ENCODE measurements at regions not wholly inside any gene's neighbourhood (a gene's known extent, or its start where the extent isn't known, plus 50 kb on each side); places are given as distances from the start of the nearest gene placed in this dataset.
"Not testable (repeated sequence)": the region's sequence is repeated elsewhere in the genome, so short reads cannot be mapped to it uniquely, and the experiment has no call there.

DNA sequence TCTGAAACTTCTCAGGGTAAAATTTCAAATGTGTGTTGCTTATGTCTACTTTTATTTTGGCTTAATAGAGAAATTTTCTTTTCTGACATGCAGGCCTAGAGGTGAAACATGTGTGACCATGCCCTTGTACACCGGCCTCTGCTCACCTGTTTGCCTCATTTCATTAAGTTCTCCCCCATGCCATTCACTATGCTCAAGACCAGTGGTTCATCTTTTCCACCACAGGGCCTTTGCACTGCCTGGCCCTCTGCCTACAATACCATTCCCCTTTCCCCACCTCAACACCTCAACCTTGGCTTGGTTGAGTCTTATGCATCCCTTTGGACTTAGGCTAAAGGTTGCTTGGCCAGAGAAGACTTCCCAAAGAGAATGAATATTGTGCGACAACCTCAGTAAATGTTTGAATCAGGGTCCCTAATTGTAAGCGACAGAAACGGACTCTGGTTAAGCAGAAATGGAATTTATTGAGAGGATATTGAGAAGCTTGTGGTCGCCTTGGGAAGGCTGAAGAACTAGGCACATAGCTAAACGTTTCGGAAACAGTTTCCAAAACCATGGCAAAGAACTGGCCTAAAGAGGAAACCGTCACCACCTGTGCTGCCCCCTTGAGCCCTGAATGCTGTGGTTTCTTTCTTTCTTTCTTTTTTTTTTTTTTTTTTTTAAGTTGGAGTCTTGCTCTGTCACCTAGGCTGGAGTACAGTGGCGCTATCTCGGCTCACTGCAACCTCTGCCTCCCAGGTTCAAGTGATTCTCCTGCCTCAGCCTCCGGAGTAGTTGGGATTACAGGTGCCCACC lies 152.2 kb downstream of the SOX4 start:
- DNase-seq = no peak

DNA sequence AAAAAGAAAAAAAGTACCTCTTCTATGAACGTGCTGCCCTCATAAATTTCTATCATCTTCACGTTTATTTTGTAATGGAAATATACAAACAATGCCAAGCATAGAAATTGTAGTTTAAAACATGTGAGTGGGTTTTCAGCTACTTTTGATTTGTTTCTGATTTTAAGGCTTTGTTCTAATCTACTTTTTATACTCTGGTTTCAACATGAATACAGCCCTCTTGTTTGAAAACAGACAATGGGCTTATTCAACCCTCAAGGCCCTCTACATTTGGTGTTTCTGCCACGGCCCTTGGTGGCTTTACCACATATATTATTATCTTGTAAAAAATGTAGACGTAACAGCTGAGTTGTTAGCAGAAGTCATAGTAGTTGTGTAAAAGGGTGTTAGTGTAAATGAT lies 153.9 kb downstream of the SOX4 start:
- DNase-seq = no peak

DNA sequence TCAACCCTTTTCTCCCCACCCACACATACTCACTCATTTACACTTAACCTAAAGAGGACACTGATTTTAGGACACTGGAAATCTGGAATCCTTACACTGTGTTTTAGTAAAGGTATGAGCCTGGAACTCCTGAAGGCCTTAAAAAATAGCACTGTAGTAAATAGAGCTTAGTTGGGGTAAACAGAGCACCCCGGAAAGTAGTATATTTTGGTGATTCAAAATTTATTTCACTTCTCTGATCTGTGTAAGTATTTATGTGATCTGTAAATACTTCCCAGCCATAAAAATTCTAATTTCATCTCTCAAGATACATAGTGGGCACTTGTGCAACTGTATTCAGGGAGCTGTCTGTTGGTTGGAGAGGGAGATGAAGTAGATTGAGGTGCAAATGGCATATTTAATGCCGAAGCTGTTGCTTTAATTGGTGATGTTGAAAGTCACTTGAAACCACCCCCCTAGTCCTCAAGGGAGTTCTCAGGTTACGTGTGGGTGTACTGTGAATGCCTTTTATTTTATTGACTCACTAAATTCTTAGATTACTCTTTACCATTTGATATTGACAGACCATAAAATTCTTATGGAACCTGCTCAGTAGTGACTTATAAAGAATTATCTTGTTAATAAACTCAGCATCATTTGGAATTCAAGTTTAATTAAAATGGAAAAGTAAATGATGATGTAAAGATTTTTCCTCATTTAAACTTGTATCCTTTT lies 154.9 kb downstream of the SOX4 start:
- DNase-seq = no peak

DNA sequence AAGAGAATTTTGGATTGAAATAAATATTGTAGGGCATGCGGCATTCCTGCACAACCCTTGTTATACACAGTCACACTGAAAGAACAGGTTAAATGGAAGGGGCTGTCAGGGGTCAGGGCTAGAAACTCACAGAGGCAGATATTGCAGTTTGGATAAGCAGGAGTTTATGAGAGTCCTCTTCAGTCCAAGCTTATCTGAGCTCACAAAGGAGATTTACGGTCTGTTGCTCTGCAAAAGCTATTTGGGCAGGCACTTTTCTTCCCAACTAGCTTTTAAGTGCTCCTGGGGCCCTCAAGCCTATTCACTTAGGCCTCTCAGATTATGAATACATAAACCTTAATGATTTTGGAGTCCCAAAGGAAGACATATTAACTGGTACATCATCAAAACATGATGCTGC lies 156.2 kb downstream of the SOX4 start:
- DNase-seq = no peak

DNA sequence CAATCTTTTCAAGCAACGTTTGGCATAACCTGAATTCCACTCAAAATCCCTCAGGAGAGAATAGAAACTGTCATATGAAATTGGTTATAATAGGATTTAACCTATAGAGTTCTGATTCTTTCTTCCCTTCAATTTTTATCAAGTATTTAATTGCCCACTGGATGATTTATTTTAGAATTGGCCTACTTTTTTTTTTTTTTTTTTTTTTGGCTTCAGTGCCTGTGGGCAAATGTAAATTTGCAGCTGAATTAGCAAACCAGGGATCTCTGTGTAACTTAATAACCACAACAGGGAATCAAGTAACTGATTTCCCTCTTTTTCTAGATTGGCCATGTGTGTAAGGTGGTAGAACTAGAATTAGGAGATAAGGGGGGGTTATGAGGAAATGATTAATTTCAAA lies 157.0 kb downstream of the SOX4 start:
- DNase-seq = no peak

DNA sequence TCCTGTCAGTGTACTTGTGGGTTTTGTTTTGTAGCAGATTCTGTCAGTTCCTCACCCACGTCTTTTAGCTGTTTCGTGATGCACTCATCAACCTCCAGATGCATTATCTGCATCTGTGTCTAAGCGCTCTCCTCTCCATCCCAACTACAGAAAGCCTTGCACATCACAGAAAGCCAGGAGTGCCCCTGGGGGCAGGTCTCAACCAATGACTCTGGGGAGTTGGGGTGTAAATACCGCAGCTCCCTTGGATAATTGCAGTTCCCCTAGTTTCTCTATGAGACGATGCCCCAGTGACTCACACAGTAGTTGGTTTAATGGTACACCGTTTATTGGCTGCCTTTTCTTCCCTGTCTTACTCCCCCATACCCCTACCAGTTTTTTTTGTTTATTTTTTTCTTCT lies 158.1 kb downstream of the SOX4 start:
- DNase-seq = no peak

DNA sequence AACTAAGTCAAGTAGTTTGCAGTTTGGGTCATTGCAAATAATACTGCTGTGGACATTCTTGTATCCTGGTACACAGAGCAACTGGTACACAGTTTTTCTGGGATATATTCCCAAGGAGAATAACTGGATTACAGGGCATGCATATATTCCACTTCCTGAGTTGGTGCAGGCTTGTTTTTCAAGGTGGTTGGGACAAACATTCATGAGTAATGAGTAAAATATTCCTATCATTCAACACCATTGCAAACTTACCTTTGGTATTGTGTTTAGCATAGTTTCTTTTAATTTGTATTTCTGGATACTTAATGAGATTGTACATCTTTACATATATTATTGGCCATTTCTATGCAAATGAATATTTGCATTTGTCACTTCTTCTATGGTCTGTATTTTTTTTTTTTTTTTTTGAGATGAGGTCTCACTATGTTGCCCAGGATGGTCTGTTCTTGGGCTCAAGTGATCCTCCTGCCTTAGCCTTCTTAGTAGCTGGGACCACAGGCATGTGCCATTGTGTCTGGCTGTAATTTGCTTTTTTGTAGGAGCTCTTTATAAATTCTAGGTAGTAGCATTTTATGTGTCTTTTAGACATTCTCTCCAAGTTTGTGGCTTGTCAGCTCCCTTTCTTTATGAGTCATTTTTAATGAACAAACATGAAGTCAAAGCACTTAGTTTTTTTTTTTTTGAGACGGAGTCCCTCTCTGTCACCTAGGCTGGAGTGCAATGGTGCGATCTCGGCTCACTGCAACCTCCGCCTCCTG lies 158.7 kb downstream of the SOX4 start:
- no peak for DNase-seq

DNA sequence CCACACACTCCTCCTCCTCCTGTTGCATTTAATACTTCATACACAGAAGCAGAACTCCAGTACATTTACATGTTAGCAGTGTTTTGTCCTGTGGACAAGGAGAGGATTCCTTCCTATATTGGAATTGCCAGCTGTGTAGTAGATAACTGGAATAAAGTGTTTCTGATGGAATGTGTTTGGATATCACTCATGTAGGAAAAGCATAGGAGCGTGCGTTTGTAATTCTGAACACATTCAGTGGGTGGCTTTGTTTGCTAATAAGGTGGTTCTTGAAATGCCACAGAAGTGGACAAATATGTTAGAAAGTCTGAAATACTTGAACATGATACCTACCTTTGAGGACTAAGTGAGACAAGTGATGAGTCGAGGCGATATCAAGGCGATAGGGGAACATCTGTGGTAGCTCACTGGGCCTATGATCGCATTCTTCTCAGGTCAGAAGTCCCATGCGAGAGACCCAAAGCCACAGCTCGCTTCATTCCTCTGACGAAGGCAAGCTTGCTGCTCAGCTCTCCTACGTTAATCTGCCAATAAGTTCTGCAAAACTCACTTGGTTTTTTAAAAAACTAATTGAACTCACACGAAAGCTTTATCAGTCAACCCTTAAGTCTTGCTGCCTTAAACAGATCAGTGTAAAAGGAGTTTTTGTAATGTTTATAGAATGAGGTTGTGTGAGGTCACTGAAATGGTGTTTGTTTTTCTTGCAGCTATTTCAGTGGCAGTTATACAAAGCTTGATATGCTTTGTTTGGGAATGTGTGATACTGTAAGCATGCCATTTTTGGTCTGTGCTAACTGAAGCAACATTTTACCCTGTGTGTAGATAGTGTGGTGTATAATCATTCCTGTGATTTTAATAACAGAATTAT lies 159.9 kb downstream of the SOX4 start:
- DNase-seq = no peak

DNA sequence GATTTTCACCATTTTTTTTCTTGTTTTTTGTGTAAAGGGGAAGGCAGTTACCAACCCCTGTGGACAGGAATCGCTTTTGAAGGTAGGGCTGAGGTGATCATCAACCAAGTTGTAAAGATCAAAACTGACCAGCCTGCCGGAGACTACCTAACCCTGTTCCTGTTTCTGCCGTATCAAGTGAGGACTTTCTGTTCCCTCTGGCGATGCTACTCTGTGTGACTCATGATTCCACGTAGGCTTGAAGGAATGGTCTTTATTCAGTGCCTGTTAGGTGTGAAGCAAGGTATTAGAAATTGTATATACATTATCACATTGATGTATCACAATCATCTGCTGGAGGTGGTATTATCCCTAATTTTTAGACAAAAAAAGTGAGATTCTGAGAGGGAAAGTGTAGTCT lies 161.3 kb downstream of the SOX4 start:
- no peak for DNase-seq

DNA sequence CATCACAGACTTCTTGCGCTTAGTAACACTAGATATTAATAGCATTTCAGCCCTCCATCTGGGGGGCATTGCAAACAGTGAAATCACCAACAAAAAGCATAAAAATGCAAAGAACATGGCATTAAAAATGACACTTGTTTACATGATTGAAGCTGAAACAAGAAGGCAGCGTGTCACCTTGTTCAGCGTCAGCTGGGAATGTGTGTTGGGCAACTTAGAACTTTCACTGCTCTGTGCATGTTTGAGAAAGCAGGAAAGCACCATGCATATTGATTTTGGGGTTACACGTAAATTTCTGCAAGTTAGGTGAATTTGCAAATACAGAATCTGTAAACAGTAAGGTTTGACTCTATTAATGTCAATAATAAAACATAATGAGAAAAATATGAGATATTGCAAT lies 162.9 kb downstream of the SOX4 start:
- DNase-seq = no peak

DNA sequence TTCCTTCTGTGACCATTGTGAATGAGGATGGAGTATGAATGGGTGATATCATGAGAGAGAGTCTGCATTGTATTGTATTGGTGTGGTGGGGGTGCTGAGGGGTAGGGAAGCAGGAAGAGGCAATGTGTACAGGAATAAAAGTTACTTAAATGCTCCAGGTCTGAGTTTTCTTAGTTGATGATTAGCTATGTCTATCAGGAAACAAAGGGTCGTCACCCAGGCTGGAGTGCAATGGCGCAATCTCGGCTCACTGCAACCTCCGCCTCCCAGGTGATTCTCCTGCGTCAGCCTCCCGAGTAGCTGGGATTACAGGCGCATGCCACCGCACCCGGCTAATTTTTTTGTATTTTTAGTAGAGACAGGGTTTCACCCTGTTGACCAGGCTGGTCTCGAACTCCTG lies 163.8 kb downstream of the SOX4 start:
- not testable (repeated sequence) for DNase-seq

DNA sequence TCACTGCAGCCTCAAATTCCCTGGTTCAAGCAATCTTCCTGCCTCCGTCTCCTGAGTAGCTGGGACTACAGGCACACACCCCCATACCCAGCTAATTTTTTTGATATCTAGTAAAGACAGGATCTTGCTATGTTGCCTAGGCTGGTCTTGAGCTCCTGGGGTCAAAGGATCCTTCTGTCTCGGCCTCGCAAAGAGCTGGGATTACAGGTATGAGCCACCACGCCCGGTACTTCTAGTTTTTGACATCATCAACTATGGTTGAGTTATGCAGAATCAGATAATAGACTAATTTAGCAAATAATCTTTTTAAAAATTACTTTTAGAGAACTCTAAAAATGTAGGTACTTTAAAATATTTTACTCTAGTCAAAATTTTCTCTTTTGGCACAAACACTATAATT lies 166.2 kb downstream of the SOX4 start:
- no peak for DNase-seq

DNA sequence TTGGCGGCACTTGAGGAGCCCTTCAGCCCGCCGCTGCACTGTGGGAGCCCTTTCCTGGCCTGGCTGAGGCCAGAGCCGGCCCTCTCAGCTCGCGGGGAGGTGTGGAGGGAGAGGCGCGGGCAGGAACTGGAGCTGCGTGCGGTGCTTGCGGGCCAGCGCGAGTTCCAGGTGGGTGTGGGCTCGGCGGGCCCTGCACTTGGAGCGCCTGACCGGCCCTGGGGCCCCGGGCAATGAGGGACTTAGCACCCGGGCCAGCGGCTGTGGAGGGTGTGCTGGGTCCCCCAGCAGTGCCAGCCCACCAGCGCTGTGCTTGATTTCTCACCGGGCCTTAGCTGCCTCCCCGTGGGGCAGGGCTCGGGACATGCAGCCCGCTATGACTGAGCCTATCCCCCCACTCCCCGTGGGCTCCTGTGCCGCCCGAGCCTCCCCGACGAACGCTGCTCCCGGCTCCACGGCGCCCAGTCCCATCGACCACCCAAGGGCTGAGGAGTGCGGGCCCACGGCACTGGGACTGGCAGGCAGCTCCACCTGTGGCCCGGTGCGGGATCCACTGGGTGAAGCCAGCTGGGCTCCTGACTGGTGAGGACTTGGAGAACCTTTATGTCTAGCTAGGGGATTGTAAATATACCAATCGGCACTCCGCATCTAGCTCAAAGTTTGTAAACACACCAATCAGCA lies 167.6 kb downstream of the SOX4 start:
- DNase-seq = not testable (repeated sequence)

DNA sequence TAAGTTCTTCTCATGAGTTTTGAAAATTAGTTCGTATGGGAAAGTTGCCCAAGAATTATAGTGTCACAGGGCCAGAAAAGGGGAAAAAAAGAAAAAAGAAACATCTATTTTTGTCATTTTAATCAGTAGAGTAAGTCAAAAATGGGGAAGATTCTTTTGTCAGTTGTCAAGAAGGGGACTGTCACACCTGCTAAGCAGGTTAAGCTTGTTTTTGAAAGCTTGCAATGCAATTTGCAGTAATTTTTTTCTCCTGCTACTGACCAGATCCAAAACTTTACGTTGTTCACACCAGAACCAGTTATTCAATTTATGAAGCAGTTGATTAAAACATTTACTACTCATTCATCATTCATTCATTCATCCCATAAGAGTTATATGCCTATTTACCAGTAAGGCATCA lies 171.4 kb downstream of the SOX4 start:
- DNase-seq = no peak

DNA sequence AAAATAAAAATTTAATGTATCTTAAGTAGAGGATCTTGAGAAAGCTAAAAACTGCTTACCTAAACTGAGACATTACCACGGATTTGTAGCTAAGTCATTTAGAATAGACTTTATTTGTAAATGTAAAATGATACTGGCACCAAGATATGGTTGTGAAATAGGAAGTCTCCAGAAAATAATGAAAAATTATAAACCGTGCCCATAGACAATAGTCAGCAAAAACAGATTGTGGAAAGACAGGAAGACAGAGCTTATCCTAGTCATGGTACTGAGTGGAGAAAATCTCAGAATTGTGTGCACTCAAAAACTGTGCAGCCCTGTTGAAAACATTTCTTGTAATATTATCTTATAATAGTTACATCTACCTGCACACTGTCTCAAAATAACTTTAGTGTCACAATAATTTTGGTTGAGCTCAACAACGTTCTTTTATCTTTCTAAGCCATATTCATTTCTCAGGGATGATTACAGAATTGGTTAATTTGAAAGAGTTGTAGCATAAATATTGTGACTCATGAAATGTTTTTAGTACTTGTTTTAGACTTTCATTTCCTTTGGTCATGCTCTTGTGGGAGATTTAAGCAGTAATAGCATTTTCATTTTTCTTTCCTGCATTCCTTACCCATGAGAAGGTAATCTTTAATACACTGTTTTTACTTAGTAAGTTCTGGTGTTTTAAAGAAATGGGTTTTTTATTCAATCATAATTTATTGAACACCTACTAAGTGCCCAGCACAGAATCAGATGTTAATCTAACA lies 174.5 kb downstream of the SOX4 start:
- DNase-seq = no peak

DNA sequence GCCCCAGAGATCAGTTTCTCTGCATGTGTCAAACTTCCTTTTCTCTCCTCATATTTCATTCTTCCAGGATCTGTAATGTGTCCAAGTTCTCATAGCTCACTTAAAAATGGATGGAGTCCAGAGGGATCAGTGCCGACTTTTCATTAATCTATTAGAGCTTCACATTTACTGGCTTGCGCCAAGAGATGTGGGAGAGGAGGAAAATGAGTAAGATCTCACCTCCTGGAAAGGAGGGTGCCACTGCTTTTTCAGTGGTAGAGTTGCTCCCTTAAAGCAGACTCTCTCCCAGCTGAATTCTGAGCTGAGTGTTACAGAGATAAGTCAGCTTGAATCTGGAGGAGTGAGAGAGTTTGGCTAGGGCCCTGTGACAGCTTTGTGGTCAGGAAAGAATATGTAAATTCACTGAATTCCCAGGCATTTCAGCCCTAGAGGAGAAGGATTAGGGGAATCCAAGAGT lies 175.9 kb downstream of the SOX4 start:
- no peak for DNase-seq

DNA sequence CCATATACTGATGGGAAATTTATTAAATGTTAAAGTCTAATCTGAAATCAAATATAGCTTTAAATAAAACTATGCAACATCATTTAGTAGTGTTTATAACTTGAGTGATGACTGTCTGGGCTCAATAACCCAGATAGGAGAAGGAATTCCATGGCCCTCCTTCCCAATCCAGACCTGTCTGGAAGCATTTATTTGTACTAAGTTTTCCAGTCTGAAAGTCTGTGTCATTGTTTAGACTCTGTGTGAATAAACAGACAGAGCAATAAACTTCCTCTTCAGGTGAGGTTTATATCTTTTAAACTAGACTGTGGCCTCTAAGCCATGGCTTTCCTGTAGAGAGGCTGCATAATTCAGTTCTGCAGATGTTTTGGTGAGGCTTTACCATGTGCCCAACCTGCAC lies 176.4 kb downstream of the SOX4 start:
- DNase-seq = no peak

DNA sequence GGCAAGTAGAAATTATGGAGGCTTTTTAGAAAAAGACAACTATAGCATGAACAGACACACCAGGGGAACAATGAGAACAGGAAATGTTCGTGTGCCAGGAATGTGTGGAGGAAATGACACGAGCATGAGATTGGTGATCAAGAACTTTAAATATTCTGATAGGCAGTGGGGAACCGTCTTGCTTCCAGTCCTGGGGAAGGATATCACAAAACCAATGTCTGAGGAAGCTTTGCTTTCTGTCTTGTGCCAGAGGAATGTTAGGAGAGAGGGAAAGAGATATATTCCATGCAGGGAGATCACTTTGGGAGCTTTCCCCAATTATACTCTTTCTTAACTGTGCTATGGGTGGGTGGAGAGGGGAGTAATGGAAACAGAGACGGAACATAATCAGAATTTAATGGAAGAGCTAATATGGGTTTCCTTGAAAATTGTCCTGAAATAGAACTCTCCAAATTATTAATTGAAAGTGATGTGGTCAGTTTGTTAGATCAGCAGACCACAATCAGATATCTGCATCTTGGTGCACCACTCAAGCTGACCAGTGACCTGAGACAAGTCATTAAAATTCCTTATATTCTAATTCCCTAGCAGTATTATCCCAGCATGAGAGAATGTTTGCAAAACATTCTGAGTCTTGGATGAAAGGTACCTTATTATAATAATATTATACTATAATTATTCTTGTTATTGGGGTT lies 178.2 kb downstream of the SOX4 start:
- DNase-seq = no peak

DNA sequence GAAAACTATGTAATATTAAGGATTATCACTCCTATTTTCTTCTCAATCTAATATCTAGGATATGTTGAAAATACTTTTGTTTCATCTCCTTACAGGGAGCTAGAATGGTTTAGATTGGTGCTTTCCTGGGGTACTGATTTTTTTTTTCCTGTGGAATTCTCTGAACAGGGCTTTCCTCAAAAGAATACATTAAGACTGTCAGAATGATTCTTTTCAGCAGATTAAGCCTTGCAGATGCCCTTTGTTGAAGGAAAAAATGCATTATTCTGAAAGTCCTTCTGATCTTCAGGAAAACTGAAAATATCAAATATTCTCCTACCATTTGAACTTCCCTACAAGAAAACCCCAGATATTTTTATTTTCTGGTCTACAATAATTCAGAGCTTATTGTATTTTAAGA lies 178.9 kb downstream of the SOX4 start:
- DNase-seq = no peak

DNA sequence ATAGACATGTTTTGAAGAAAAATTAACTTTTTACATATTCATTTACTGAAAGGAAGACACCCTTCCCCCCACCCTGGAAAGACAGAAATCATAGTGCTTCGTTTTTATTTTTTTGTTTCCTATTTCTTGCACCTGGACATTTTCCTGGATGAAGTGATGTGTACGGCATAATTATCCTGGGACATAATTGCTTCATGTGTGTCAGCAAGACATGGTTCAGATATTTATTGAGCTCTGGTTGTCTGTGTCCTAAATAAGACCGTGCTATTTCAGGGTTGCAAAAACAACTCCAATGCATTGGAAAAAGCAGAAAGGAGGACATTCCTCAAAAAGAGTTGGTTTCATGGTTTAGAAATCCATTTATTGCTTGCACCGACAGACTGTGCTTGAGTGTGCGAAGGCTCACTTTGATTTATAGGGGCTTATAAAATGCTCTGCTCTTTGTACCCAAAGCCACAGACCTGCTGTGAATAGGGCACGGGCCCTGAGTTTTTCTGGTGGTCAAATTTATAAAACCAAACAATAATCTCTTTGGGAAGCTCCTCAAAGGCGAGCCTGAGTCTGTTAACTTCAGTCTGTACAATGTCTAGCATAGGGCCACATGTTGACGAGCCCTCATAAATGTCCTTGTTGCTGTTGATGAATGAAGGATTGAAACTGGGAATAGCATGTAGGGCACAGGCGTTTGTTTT lies 179.5 kb downstream of the SOX4 start:
- no peak for DNase-seq

All from activated gamma-delta T cell treated with Interleukin-2 at 50 U/mL for 16 hours (primary cell).